Thyroid gland (tissue), 4 donors: ENCODE measurements at regions not wholly inside any gene's neighbourhood (a gene's known extent, or its start where the extent isn't known, plus 50 kb on each side); places are given as distances from the start of the nearest gene placed in this dataset.

Source experiments
- CTCF ChIP-seq, 6 experiments: fragments of 200-600 bp in 3 of 6; fragments of 450-650 bp in 3 of 6; sonication (generic) in 3 of 6; IDR thresholded peaks; one replicate each; pipeline ENCODE4 v1.5.1; 2016 to 2019; ENCODE audit warnings: antibody characterized with exemption in 6 of 6, mild to moderate bottlenecking in 2 of 6, inconsistent platforms in 1 of 6, moderate library complexity in 1 of 6
- POLR2A ChIP-seq, 2 donors: fragments of 450-650 bp; IDR thresholded peaks; one replicate each; pipeline ENCODE4 v1.6.1; 2017; ENCODE audit warnings: antibody characterized with exemption in 2 of 2, mild to moderate bottlenecking in 2 of 2, moderate library complexity in 1 of 2

- TF ChIP-seq POLR2A (IDR thresholded peaks at IDR 0.05) (no peak), CTCF (IDR thresholded peaks at IDR 0.05) (no peak)
These were observed 225.9 kb upstream of the MAP3K1 start for GRCh38 chr5:56589481-56589860.
